GM13976 (cell line): ENCODE measurements at regions not wholly inside any gene's neighbourhood (a gene's known extent, or its start where the extent isn't known, plus 50 kb on each side); places are given as distances from the start of the nearest gene placed in this dataset.

ENCODE experiments used
- DNase-seq: peaks from one replicate; pipeline ENCODE4 v3.0.0; 2012; ENCODE audit warnings: low spot score
- in situ Hi-C: fragments of 300-500 bp; cut with MboI; formaldehyde crosslinking; loops from one replicate; pipeline ENCODE4 v1.12.0; 2022; ENCODE audit warnings: low sequenced_read_pairs, mixed read lengths, inconsistent platforms; ENCODE audit not compliant: unreplicated experiment
- TF ChIP-seq, protein P1 (sequence below): IDR thresholded peaks from 2 replicates; pipeline ENCODE4 v1.5.1; 2012; ENCODE audit warnings: borderline replicate concordance, mild to moderate bottlenecking; ENCODE audit not compliant: insufficient read depth; ENCODE audit errors: extremely low read depth, missing control alignments, control extremely low read depth

DNA sequence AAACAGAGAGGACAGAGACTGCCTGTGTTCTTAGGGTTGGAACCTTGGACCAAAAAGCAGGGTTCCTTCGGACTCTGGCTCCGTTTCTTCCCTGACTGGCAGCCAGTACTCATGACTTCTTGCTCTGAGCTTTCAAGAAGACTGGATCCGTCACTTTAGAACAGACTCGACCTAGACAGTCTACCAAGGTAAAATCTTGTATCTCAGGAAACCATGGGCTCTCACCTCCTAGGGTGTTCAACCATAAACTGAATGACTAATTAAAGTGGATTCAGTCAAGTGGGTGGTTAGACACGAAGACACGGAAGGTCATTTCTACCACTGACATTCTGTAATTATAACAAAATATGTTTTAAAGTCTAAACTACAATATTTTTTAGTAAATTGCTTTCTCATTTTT lies 153.8 kb upstream of the SLC39A10 start:
- TF ChIP-seq, protein P1, sequence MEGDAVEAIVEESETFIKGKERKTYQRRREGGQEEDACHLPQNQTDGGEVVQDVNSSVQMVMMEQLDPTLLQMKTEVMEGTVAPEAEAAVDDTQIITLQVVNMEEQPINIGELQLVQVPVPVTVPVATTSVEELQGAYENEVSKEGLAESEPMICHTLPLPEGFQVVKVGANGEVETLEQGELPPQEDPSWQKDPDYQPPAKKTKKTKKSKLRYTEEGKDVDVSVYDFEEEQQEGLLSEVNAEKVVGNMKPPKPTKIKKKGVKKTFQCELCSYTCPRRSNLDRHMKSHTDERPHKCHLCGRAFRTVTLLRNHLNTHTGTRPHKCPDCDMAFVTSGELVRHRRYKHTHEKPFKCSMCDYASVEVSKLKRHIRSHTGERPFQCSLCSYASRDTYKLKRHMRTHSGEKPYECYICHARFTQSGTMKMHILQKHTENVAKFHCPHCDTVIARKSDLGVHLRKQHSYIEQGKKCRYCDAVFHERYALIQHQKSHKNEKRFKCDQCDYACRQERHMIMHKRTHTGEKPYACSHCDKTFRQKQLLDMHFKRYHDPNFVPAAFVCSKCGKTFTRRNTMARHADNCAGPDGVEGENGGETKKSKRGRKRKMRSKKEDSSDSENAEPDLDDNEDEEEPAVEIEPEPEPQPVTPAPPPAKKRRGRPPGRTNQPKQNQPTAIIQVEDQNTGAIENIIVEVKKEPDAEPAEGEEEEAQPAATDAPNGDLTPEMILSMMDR = no peak
- in situ Hi-C loops = loop anchor here (25.0 kb wide), 1 partner anchor 159 kb away; the partner anchor contains the start of gene SLC39A10
- DNase-seq = no peak

DNA sequence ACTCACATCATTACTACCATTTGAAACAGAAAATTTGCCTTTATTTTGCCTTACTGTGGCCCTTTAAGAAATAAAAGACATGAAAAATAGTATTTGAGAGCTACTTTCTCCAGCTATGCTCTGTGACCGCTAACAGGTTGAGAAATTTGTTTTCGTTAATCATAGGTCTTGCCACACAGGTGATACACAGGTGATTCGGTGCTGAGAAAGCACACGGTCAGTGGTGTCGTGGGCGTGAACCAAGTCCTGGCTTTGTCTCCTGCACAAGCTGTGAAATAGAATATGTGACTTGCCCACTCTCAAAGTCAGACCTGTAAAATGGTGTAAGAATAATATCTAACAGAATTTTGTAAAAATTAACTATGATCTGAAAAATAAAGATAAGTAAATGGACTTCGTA lies 155.3 kb upstream of the SLC39A10 start:
- TF ChIP-seq, protein P1 = no peak
- in situ Hi-C loops = loop anchor here (25.0 kb wide), 1 partner anchor 161 kb away; the partner anchor contains the start of gene SLC39A10
- no peak for DNase-seq

- in situ Hi-C loops = loop anchor here (25.0 kb wide), 1 partner anchor 161 kb away; the partner anchor contains the start of gene SLC39A10
- no peak for DNase-seq
- TF ChIP-seq, protein P1 = no peak
These were observed 156.1 kb upstream of the SLC39A10 start for GRCh38 chr2:195500879-195501278.

DNA sequence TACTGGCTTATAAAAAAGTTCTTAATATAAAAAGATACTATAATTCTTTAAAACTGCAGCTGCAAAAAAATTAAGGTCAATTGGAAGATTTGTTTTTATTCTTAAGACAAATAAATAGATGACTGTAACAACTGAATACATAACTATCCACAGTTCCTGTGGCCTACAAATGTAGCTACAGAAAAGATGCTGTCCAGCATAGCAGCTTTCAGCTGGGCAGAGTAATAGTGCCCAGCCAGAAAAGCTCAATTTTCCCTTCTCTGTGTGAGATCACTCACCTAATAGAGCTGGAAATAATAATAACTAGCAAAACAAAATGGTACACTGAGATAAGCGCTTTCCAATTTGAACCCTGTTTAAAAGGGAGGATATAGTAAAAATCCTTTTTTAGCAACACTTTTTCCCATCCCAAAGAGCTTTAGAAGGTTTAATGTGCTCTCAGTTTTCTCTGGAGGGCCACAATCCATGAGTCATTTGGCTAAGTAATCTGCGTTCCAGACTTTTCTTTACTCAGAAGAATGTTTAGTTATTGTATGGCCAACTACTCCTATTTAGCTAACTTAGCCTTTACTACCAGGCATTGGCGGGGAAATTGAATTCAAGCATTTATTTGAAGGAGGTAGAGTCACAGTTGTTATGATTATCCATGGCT lies 158.1 kb upstream of the SLC39A10 start:
- in situ Hi-C loops = no loop called here
- DNase-seq = no peak
- TF ChIP-seq, protein P1 = no peak

GRCh38 chr2:195498176-195498575 lies 158.8 kb upstream of the SLC39A10 start:
- in situ Hi-C loops = no loop called here
- no peak for DNase-seq
- TF ChIP-seq, protein P1 = peak; percentile 26

DNA sequence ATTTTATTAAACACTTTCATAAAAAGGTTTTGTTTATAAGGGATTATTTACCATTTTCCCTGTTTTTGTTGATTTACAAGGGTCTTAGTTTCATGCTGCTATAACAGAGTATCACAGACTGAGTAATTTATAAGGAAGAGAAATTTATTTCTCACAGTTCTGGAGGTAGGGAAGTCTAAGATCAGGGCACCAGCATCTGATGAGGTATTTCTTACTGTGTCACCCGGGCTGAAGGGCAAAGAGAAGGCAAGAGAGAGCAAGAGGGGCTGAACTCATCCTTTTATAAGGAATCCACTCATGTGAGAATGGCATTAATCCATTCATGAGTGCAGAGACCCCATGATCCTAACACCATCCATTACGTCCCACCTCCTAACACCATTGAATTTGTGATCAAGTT lies 160.0 kb upstream of the SLC39A10 start:
- in situ Hi-C loops = no loop called here
- no peak for DNase-seq
- TF ChIP-seq, protein P1 = no peak

DNA sequence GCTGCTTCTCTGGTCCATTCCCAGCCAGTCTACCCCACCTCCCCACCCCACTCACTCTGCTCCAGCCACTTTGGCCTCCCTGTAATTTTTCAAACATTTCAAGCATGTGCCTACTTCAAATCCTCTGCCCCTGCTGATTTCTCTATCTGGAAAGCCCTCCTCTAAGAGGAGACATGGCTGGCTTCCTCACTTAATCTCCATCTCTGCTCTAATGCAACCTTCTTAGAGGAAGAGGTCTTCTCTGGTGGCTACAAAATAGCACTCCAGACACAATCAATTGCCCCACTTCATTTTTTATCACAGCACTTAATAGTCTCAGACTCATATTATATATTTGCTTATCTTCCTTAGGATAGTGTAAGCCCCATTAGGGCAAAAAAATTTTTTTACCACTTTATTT lies 161.1 kb upstream of the SLC39A10 start:
- no peak for DNase-seq
- TF ChIP-seq, protein P1 = no peak
- in situ Hi-C loops = no loop called here
